ENCODE measurements at regions not wholly inside any gene's neighbourhood (a gene's known extent, or its start where the extent isn't known, plus 50 kb on each side); places are given as distances from the start of the nearest gene placed in this dataset.
"Not testable (repeated sequence)": the region's sequence is repeated elsewhere in the genome, so short reads cannot be mapped to it uniquely, and the experiment has no call there.

- DNase-seq = no peak
These were observed 143.3 kb upstream of the SLC38A2 start for GRCh38 chr12:46515829-46516228.

GRCh38 chr12:46514886-46515285, 142.3 kb upstream of the SLC38A2 start:
- DNase-seq = no peak

GRCh38 chr12:46510257-46510656, 137.7 kb upstream of the SLC38A2 start:
- DNase-seq = not testable (repeated sequence)

- no peak for DNase-seq
These were observed 136.6 kb upstream of the SLC38A2 start for GRCh38 chr12:46509135-46509534.

- DNase-seq = no peak
These were observed 136.1 kb upstream of the SLC38A2 start for GRCh38 chr12:46508651-46509050.

- DNase-seq = peak; percentile 30
These were observed 135.2 kb upstream of the SLC38A2 start for GRCh38 chr12:46507766-46508165.

- DNase-seq = no peak
These were observed 134.4 kb upstream of the SLC38A2 start for GRCh38 chr12:46506961-46507360.

- no peak for DNase-seq
These were observed 133.6 kb upstream of the SLC38A2 start for GRCh38 chr12:46506198-46506597.

- DNase-seq = no peak
These were observed 131.9 kb upstream of the SLC38A2 start for GRCh38 chr12:46504494-46504893.

- DNase-seq = no peak
These were observed 131.1 kb upstream of the SLC38A2 start for GRCh38 chr12:46503637-46504175.

GRCh38 chr12:46500673-46501072, 128.1 kb upstream of the SLC38A2 start:
- no peak for DNase-seq

GRCh38 chr12:46499901-46500300, 127.3 kb upstream of the SLC38A2 start:
- peak; percentile 36 for DNase-seq

- DNase-seq = no peak
These were observed 126.7 kb upstream of the SLC38A2 start for GRCh38 chr12:46499226-46499625.

GRCh38 chr12:46497739-46498138, 125.2 kb upstream of the SLC38A2 start:
- no peak for DNase-seq

GRCh38 chr12:46494424-46494823, 121.9 kb upstream of the SLC38A2 start:
- peak; percentile 54 for DNase-seq

- DNase-seq = peak; percentile 99
These were observed 121.2 kb upstream of the SLC38A2 start for GRCh38 chr12:46493834-46494181.

GRCh38 chr12:46493150-46493833, 120.7 kb upstream of the SLC38A2 start:
- peak; percentile 70 for DNase-seq

GRCh38 chr12:46492471-46493085, 120.0 kb upstream of the SLC38A2 start:
- peak; percentile 98 for DNase-seq

- DNase-seq = peak; percentile 44
These were observed 119.0 kb upstream of the SLC38A2 start for GRCh38 chr12:46491548-46491947.

GRCh38 chr12:46490635-46491034, 118.1 kb upstream of the SLC38A2 start:
- DNase-seq = no peak

GRCh38 chr12:46489951-46490388, 117.4 kb upstream of the SLC38A2 start:
- peak; percentile 25 for DNase-seq

GRCh38 chr12:46487567-46488131, 115.1 kb upstream of the SLC38A2 start:
- DNase-seq = no peak

GRCh38 chr12:46486588-46486987, 114.0 kb upstream of the SLC38A2 start:
- no peak for DNase-seq

- DNase-seq = no peak
These were observed 113.3 kb upstream of the SLC38A2 start for GRCh38 chr12:46485853-46486252.

Data from DMS53 (cell line).